Stomach (tissue), 8 donors: ENCODE measurements at regions not wholly inside any gene's neighbourhood (a gene's known extent, or its start where the extent isn't known, plus 50 kb on each side); places are given as distances from the start of the nearest gene placed in this dataset.

Source experiments
- DNase-seq, 2 donors: peaks; one replicate each; pipeline versions ENCODE4 v3.0.0 to v3.0.0-alpha.2; 2013 to 2019
- H3K27ac ChIP-seq, 5 donors: fragments of 200-600 bp in 4 of 5; sonication (generic) in 4 of 5; one replicate each; pipeline ENCODE4 v1.5.1; 2013 to 2019; ENCODE audit warnings: mild to moderate bottlenecking in 1 of 5, moderate library complexity in 1 of 5
- H3K27me3 ChIP-seq, 3 donors: fragments of 200-600 bp; sonication (generic); one replicate each; pipeline ENCODE4 v1.5.1; 2017 to 2019; ENCODE audit warnings: mixed run types in 1 of 3
- H3K36me3 ChIP-seq, 4 donors: fragments of 200-600 bp; sonication (generic); 1 replicate in 3 of 4; 2 replicates in 1 of 4; pipeline ENCODE4 v1.5.1; 2016 to 2019
- H3K4me1 ChIP-seq, 4 donors: fragments of 200-600 bp; sonication (generic); one replicate each; pipeline ENCODE4 v1.5.1; 2016 to 2019
- H3K4me3 ChIP-seq, 4 donors: fragments of 200-600 bp; sonication (generic) in 3 of 4; one replicate each; pipeline ENCODE4 v1.5.1; 2016 to 2019; ENCODE audit warnings: mild to moderate bottlenecking in 1 of 4
- H3K9me3 ChIP-seq, 4 donors: fragments of 200-600 bp; sonication (generic); one replicate each; pipeline ENCODE4 v1.5.1; 2016 to 2019
- CTCF ChIP-seq, 7 experiments: fragments of 450-650 bp in 4 of 7; fragments of 200-600 bp in 3 of 7; sonication (generic) in 3 of 7; IDR thresholded peaks; one replicate each; pipeline ENCODE4 v1.5.1; 2016 to 2019; ENCODE audit warnings: antibody characterized with exemption in 7 of 7, control low read depth in 2 of 7, mild to moderate bottlenecking in 1 of 7
- EP300 ChIP-seq: sonication (generic); formaldehyde crosslinking; IDR thresholded peaks from one replicate; pipeline ENCODE4 v1.6.1; 2017; ENCODE audit warnings: antibody characterized with exemption
- POLR2A ChIP-seq, 4 donors: fragments of 450-650 bp; IDR thresholded peaks; one replicate each; pipeline ENCODE4 v1.6.1; 2016; ENCODE audit warnings: antibody characterized with exemption in 4 of 4, control low read depth in 2 of 4, mild to moderate bottlenecking in 1 of 4, moderate library complexity in 1 of 4
- POLR2AphosphoS5 ChIP-seq, 3 donors: sonication (generic); formaldehyde crosslinking; IDR thresholded peaks; one replicate each; pipeline ENCODE4 v1.6.1; 2016; ENCODE audit warnings: antibody characterized with exemption in 3 of 3
- WGBS, 5 donors: extraction: QIAGEN DNeasy Blood & Tissue Kit in 3 of 5; methylation state at CpG; one replicate each; pipeline versions ENCODE4 v1.1.5 to v1.1.7; 2013 to 2018; 5-methylcytosine and 5-hydroxymethylcytosine counted together
- intact Hi-C: fragments of 100-400 bp; cut with DNase I; formaldehyde crosslinking; loops from one replicate; pipeline ENCODE4 v1.15.1; 2023; ENCODE audit warnings: low total_unique reads
- donor health status: healthy with polysubstance abuse.
- donor health status: Bipolar disorder and iron deficiency.
- donor health status: healthy.

- Histone ChIP-seq H3K27me3 (no peaks in the 10 kb centered on the region), H3K9me3 (no peaks in the 10 kb centered on the region), H3K36me3 (no peaks in the 10 kb centered on the region), H3K4me1 (peaks cover 5 to 18% (median 8%) of the 10 kb centered on the region in 4 donors), H3K4me3 (no peak overlapping the region), H3K27ac (no peak overlapping the region)
- WGBS, 5 donors = 63 to 77% (median 71%) methylated on average over 6 of the region's 6 CpGs
- intact Hi-C loops = no loop called here
- TF ChIP-seq POLR2A (IDR thresholded peaks at IDR 0.05) (no peak), CTCF (IDR thresholded peaks at IDR 0.05) (no peak), EP300 (no peak), POLR2AphosphoS5 (IDR thresholded peaks at IDR 0.05) (no peak)
- DNase-seq = peak in 1 of 2 donors; percentile 47
These were observed 60.5 kb upstream of the NUDT4 start for GRCh38 chr12:93317227-93317626.

DNA sequence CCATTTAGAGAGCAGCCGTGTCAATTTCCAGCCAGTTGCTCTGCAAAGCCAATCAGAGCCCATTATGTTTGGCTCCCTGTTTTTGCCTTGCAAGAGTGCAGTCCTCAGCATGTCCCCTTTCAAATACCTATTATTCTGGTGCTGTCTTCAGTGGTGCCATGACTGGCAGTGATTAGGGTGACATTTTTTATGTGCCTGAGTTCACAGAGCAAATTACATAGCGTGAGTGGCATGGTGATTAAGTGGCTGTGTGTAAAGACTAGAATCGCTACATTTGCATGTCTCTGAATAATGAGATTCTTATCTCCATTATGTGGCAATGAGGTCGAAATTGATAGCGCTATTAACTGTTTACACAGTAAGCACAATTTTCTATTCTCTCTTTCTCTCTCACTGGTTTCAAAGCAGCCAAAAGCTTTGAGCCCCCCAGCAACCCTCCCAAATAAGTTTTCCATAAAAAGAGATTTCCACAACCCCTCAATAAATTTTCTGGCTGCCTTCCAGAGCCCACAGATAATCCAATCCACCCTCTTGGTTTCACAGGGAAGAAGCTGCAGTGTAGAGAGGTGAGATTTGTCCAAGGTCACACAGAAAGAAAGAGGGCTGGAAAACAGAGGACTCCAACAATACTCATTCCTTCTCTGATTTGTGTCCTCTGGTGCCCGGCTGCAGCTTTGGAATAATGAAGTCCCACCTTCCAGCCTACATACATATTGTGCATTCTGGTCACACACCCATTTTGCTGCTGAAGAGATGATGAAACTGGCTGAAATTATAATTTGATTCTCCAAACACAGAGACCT, 58.8 kb upstream of the NUDT4 start:
- Histone ChIP-seq H3K27ac (no peak overlapping the region), H3K9me3 (no peaks in the 10 kb centered on the region), H3K27me3 (no peaks in the 10 kb centered on the region), H3K4me1 (peaks cover 5 to 18% (median 8%) of the 10 kb centered on the region in 4 donors), H3K4me3 (no peak overlapping the region), H3K36me3 (no peaks in the 10 kb centered on the region)
- intact Hi-C loops = no loop called here
- TF ChIP-seq CTCF (IDR thresholded peaks at IDR 0.05) = no peak
- peak in 1 of 3 donors; percentile 5 for TF ChIP-seq POLR2AphosphoS5 (IDR thresholded peaks at IDR 0.05)
- DNase-seq = peak in 1 of 2 donors; percentile 52
- WGBS, 5 donors = 45 to 65% (median 54%) methylated on average over 6 of the region's 6 CpGs

DNA sequence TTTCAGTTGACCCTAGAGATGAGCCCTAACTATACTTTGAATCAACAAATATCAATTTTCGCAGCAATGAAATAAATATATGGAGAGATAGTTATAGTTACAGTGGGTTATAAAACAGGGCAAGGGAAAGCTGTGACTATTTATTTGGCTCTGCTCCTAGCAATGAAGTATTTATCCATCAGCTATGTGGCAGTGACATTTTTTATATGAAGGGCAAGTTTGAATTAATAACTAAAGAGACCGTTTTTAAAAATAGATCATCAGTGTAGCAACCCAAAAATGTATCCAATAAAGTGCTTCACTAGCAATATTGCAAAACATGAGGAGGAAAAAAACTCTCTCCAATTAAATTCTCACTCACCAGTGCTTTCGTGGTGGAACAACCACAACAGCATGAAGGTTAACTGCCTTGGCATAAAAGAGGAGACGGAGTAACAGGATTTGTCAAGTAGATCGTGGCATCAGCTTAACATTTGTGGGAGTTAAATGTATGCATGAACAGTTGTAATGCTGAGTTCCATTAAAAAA, 58.1 kb upstream of the NUDT4 start:
- H3K27ac ChIP-seq = no peak overlapping the region
- DNase-seq = no peak
- no peaks in the 10 kb centered on the region for H3K27me3 ChIP-seq
- WGBS, 5 donors = 63 to 84% (median 77%) methylated on average over 5 of the region's 5 CpGs
- peaks cover 5 to 18% (median 8%) of the 10 kb centered on the region in 4 donors for H3K4me1 ChIP-seq
- TF ChIP-seq POLR2AphosphoS5 (IDR thresholded peaks at IDR 0.05) = no peak
- TF ChIP-seq CTCF (IDR thresholded peaks at IDR 0.05) = no peak
- TF ChIP-seq POLR2A (IDR thresholded peaks at IDR 0.05) = no peak
- TF ChIP-seq EP300 = no peak
- no peaks in the 10 kb centered on the region for H3K36me3 ChIP-seq
- no peaks in the 10 kb centered on the region for H3K9me3 ChIP-seq
- intact Hi-C loops = no loop called here
- no peak overlapping the region for H3K4me3 ChIP-seq

- Histone ChIP-seq H3K4me3 (no peak overlapping the region), H3K27ac (no peak overlapping the region), H3K27me3 (no peaks in the 10 kb centered on the region), H3K4me1 (peaks cover 0 to 10% (median 0%) of the 10 kb centered on the region in 4 donors), H3K9me3 (no peaks in the 10 kb centered on the region), H3K36me3 (no peaks in the 10 kb centered on the region)
- 42 to 60% (median 47%) methylated on average over 2 of the region's 2 CpGs for WGBS, 5 donors
- DNase-seq = no peak
- TF ChIP-seq POLR2AphosphoS5 (IDR thresholded peaks at IDR 0.05) (no peak), EP300 (no peak), CTCF (IDR thresholded peaks at IDR 0.05) (no peak), POLR2A (IDR thresholded peaks at IDR 0.05) (no peak)
- intact Hi-C loops = no loop called here
These were observed 54.9 kb upstream of the NUDT4 start for GRCh38 chr12:93322784-93323183.
